ENCODE measurements at regions not wholly inside any gene's neighbourhood (a gene's known extent, or its start where the extent isn't known, plus 50 kb on each side); places are given as distances from the start of the nearest gene placed in this dataset.

- DNase-seq = no peak
Observed at GRCh38 chr2:120785228-120785966, 49.7 kb downstream of the GLI2 start.

DNA sequence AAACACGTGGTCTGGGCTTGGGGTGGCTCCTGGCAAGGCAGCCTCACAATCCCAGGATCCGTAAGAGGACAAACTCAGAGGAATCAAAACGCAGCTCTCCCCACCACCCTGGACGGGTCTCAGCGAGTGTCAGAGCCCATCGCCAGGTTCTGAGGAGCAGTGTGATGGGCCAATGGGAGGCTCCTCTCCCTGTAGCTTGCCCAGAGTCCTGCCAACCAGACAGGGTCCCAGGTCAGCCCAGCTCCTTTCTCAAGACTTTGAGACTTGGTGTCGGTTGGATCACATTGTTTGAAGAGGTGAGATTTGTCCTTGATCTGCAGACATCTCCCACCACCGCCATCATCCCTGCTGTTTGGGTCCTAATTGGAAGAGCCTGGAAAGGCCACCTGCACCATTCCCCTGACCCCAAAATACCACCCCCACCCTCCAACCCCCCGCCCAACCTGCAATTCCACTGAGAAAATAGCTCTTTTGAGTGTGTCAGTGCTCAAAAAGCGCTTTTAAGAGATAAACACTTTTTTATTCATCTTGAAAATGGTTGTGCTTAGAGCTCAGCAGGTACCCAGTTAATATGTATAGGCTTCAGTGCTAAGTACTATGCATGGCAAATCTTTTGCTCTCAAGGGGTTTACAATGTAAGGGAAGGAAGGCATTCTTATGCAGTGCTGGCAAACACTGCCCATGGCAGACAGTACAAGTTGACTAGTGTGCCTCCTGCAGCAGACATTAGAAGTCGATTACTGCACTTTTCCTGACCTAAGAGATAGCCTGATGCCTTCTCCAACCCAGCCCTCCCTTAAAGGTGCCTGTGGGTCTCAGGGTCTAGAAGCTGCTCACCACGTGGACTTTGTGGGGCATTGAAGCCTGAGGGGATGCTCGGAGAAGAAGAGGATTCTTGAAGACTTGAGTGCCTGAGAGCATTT lies 50.6 kb downstream of the GLI2 start:
- no peak for DNase-seq

DNA sequence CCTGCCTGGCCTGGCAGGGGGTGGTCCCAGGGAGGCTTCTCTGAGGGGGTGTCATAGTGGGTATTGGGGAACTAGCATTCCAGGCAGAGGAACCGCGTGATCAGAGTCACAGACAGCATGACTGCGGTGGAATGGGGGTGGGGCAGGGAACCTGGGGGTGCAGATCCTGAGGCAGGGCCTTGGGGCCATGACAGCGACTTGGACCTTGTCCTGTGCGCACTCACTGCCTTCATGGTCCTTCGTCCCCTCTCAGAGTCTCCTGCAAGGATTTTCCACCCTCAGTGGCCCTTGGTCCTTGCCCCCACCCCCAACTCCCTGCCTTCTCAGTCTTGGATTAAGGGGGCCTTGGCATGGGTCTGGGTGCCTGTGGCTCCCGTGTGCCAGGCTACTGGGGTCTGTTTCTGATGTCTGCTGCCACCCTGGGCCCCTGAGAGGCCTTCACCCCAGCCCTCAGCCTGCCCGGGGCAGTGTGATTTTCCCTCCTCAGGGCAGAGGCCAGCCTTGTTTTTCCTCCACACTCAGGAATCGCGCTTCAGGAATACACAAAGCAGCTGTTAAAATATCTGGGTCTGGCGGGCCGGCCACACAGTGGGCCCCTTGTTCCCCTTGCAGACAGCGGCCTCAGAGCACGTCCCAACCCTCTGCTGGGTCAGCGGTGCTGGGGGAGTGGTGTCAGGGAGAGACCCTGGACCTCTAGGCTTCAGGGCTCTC lies 51.6 kb downstream of the GLI2 start:
- no peak for DNase-seq

DNA sequence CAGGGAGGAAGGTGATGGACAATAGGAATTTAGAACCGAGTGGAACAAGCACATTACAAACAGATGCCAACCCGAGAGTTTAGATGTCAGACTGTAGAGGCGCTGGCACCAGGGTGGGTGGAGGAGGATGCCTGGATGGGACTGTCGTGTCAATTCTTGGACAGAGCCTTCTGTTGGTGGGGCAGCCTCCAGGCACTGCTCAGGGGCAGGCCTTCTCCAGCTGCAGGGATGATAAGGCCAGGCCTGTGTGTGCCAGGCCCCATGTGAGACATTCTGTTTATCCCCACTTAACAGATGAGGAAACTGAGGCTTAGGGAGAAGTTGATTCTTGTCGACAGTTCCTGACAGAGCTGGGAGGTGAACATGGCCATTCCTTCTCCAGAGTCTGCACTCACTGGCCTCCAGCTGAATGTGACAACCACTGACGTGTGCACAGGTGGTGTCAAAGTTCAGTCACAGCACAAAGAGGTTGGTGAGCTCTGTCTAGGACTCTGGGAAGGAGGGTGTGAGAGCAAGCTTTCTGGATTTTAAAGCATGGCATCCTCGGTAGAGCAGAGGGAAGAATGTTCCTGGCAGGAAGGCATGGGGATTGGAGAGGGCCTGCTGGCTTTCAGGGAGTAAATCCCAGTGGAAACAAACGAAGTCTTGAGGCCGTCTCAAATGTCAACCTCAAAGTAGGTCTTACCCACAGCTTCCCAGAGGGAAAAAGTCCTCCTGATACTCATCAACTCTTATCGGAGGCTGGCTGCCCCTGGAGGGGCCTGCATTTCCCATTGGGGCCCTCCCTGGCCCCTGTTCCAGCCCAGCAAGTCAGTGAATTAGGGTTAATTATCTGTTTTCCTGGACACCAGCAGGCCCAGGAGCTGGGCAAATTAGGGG lies 52.4 kb downstream of the GLI2 start:
- peak in 1 of 3 experiments; percentile 37 for DNase-seq

- DNase-seq = no peak
Observed at GRCh38 chr2:120791243-120791961, 55.7 kb downstream of the GLI2 start.

GRCh38 chr2:120791962-120792297 lies 56.3 kb downstream of the GLI2 start:
- DNase-seq = peak in 2 of 3 experiments; percentile 11 to 18

DNA sequence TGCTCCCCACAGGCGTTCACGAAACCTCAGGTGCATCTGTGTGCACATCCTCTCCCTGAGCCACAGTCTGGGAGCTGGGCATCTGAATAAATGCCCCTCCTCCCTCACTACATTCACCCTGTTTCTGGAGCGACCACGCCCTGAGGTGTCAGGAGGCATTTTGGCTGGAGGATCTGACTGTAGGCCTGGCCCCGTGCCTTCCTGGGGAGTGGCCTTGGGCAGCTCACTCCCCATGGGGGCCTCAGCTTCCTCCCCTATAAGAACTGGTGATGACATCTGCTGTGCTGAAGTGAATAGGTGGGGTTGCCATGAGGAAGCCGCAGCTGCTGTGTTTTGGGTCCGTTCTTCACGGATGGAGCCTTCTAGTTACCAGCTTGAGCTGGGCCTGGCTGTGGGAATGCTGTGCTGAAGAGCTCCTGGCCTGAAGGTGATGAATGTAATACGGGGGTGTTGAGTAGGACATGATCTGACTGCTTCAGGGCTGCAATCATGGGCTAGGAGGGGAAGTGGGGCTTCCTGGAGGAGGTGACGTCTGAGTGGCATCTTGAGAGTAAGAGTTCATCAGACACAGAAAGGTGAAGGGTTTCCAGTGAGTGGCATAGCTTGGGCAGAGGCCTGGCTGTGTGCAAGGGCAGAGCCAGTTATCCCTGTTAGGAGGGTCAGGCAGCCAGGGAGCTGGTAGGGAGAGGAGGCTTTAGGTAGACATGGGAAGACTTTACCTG lies 58.2 kb downstream of the GLI2 start:
- peak in 1 of 3 experiments; percentile 7 for DNase-seq

DNA sequence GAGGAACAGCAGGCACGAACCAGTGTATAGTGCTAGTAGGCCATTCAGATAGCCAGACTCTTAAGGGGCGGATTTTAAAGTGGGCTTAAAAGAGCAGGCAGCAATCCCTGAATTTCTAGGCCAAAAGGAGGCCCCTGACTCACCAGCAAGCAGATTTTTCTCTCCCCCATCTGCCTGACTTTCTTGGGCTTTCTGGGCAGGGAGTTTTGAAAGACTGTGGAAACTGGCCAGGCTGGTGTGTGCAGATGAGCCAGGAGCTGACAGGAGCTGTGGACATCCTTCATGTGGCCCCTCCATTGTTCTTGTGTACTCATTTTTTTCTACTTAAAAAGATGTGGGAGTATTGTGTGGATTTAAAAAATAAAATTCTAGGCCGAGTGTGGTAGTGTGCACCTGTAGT lies 59.0 kb downstream of the GLI2 start:
- no peak for DNase-seq

GRCh38 chr2:120796094-120796493 lies 60.4 kb downstream of the GLI2 start:
- DNase-seq = no peak

DNA sequence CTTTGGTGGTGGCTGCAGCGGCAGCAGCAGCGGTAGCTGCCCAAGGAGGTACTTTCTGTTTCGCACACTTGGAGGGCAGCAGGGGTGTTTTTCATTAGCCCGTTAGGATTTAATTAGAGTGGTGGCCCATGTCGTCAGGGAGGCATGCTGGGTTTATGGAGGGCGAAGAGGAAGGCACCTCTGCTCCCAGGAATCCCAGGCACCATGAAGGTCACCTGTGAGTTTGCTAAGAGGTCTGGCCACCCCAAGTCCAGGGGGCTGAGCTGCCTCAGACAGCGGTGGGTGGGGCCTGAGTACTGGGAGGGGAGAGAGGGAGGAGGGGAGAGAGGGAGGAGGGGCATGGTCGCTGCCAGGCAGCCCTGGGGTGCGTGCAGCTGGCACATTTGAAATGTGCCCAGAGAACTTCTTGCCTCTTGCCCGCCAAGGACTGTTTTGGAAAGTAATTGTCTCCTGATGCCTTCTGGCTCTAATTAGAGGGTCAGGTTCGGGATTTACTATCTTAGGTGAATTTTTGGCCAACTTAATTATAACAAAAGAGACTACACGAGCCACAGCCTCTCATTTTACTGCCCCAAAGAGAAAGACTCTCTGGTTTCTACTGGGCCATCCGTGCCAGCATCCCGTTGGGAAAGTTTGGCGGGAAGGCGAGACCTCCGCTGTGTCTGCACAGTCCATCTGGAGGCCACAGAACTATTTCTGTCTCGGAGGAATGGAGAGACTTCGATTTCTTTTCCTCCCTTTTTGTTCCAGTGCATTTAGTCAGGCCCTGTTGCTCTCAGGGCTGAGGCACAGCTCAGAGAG lies 62.0 kb downstream of the GLI2 start:
- DNase-seq = peak in 2 of 3 experiments; percentile 25 to 63

- peak in 2 of 3 experiments; percentile 62 to 86 for DNase-seq
Observed at GRCh38 chr2:120798567-120799247, 63.0 kb downstream of the GLI2 start.

DNA sequence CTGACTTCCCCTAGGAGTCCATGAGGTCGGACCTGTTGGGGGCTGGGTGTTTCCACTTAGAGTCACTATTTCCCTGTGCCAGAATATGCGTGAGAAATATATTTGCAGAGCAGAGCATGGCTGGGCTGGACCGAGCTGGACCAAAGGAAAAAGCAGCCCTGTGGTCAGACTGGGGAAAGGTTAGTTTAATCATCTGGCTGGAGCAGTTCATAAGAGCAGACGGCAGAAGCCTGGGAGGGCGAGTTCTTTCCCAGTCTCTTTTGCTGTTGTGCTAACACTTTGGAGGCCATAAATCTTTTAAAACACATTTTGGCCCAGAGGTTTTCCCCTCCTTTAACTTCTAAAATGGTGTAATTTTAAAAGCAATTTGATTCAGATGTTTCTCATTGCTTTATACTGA lies 66.5 kb downstream of the GLI2 start:
- no peak for DNase-seq

DNA sequence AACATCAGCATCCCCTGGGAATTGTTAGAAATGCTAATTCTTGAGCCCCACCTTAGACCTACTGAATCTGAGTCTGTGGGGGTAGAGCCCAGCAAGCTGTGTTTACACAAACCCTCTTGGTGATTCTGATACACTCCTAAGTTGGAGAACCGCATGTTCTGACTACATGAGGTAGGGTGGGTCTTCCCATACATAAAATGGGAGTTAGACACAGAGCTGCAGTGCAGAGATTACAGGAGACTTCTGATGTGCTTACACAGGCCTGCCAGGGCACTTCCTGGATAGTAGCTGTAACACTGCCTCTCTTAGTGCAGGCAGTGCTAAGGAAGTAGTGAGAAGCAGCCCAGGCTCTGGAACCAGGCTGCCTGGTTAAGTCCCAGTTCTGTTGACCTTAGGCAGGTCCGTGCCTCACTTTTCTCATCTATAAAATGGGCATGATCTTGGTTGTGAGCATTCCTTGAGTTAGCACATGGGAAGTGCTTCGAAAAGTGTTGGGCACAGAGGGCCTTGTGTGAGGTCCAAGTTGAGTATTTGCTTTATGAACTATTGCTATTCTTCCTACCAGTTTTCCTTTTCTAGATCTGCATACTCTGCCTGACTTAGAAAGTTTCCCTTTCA lies 67.3 kb downstream of the GLI2 start:
- DNase-seq = peak in 1 of 3 experiments; percentile 11

- DNase-seq = no peak
Observed at GRCh38 chr2:120803764-120804335, 68.2 kb downstream of the GLI2 start.

- DNase-seq = peak; percentile 20 to 72 (median 68)
Observed at GRCh38 chr2:120804459-120804858, 68.8 kb downstream of the GLI2 start.

DNA sequence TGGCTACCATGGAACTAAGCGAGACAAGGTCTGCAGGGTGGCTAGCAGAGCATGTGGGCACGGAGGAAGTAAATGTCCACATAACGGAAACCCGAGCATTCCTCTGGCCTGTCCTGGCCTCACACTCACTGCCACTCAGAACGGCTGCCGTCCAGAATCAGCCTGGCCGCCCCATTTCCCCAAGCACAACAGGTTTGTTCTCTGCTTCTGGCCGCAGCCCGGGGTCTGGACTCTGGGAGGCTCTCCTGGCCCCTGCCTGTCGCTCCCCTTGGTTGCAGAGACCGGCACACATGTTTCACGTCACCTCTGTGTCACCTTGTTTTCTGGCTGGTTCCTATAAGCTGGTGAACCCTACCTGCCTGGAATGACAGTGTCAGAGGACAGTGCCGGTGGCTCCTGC lies 69.3 kb downstream of the GLI2 start:
- no peak for DNase-seq

DNA sequence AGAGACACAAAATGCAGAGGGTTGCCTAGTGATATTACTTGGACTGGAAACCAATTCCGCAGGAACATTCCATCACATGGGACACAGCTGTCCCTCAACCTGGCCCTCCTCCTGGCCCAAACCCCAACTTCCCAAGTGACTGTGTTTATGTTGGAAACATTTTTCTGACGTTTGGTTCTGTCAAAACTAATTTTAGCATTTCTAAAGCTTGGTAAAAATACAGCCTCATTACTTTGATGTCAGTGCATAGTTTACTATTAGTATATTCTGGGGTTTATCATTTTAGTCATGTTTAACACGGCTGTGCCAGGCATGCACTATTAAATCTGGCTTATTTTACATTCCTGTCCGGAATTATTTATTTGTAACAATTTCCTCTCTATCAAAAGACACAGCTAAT lies 69.9 kb downstream of the GLI2 start:
- DNase-seq = no peak

- DNase-seq = no peak
Observed at GRCh38 chr2:120807751-120808150, 72.1 kb downstream of the GLI2 start.

DNA sequence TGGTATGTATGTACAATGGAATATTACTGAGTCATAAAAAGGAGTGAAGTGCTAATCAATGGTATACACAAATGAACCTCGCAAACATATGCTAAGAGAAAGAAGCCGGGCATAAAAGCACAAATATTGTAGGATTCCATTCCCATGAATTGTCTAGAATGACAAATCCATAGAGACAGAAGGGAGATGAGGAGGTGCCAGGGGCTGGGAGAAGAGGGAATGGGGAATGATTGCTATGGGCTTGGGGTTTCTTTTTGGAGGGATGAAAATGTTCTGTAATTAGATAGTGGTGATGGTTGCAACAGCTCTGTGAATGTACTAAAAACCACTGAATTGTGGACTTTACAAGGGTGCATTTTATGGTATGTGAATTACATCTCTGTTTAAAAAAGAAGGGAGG lies 73.5 kb downstream of the GLI2 start:
- no peak for DNase-seq
